GM12892 (cell line): ENCODE measurements at regions not wholly inside any gene's neighbourhood (a gene's known extent, or its start where the extent isn't known, plus 50 kb on each side); places are given as distances from the start of the nearest gene placed in this dataset.
A peak's percentile ranks its signal among the peaks of the same experiment; 100 is the strongest.

Source experiments
- DNase-seq: peaks from one replicate; pipeline ENCODE4 v3.0.0; 2011; ENCODE audit not compliant: insufficient read length
- FAIRE-seq: peaks from 2 replicates; lab custom pipeline; 2011; peaks lifted over from hg19 to GRCh38; lab: Jason Lieb, UNC
- POLR2A ChIP-seq: IDR thresholded peaks from 2 replicates; pipeline ENCODE4 v1.6.1; 2011; ENCODE audit warnings: low read depth, low read length, control low read depth
- POLR2AphosphoS5 ChIP-seq: IDR thresholded peaks from 2 replicates; pipeline ENCODE4 v1.6.1; 2011; ENCODE audit warnings: low read depth, low read length, control low read depth
- TAF1 ChIP-seq: IDR thresholded peaks from 2 replicates; pipeline ENCODE4 v1.6.1; 2011; ENCODE audit warnings: low read depth, mild to moderate bottlenecking, control low read depth, low read length, borderline replicate concordance

- peak; percentile 69; the same call in 1 of the 2 replicates for TF ChIP-seq POLR2A
- TF ChIP-seq POLR2AphosphoS5 = peak; percentile 25; the same call in 1 of the 2 replicates
- peak; percentile 3; the same call in 1 of the 2 replicates for TF ChIP-seq TAF1
- peak; percentile 36 for DNase-seq
- peak; percentile 97 for FAIRE-seq
Observed at GRCh38 chr14:75333606-75334548, 55.2 kb downstream of the FOS start.

- DNase-seq (no peak), FAIRE-seq (no peak)
- TF ChIP-seq TAF1 = no peak
- TF ChIP-seq POLR2A = no peak; the same call in 1 of the 2 replicates
- 0 out of 2 replicates have a peak, but pooled peaks have one; percentile 5 for TF ChIP-seq POLR2AphosphoS5
Observed at GRCh38 chr14:75334549-75335051, 56.0 kb downstream of the FOS start.

GRCh38 chr14:75335571-75335970 lies 56.9 kb downstream of the FOS start:
- peak; percentile 89 for FAIRE-seq
- no peak for DNase-seq
- TF ChIP-seq POLR2AphosphoS5 = no peak
- peak; percentile 28; the same call in 1 of the 2 replicates for TF ChIP-seq POLR2A
- peak; percentile 40; the same call in 1 of the 2 replicates for TF ChIP-seq TAF1

GRCh38 chr14:75338398-75338797 lies 59.8 kb downstream of the FOS start:
- no peak for FAIRE-seq
- no peak for DNase-seq
- TF ChIP-seq TAF1 = no peak
- TF ChIP-seq POLR2A = no peak
- no peak for TF ChIP-seq POLR2AphosphoS5

GRCh38 chr14:75339059-75339458 lies 60.4 kb downstream of the FOS start:
- TF ChIP-seq POLR2A (no peak), TAF1 (no peak), POLR2AphosphoS5 (no peak)
- FAIRE-seq (no peak), DNase-seq (no peak)

- no peak for TF ChIP-seq POLR2A
- FAIRE-seq (peak; percentile 65), DNase-seq (no peak)
Observed at GRCh38 chr14:75340921-75341320, 62.3 kb downstream of the FOS start.

GRCh38 chr14:75341620-75342019 lies 63.0 kb downstream of the FOS start:
- peak; percentile 57 for FAIRE-seq
- TF ChIP-seq TAF1 (no peak), POLR2A (no peak), POLR2AphosphoS5 (no peak)
- no peak for DNase-seq

- no peak for DNase-seq
- no peak for TF ChIP-seq TAF1
- TF ChIP-seq POLR2A = no peak
- no peak for TF ChIP-seq POLR2AphosphoS5
- peak; percentile 90 for FAIRE-seq
Observed at GRCh38 chr14:75342762-75343599, 64.4 kb downstream of the FOS start.

GRCh38 chr14:75343911-75344310 lies 65.3 kb downstream of the FOS start:
- TF ChIP-seq TAF1 (no peak), POLR2A (no peak), POLR2AphosphoS5 (no peak)
- DNase-seq (no peak), FAIRE-seq (no peak)

- FAIRE-seq = peak; percentile 48
Observed at GRCh38 chr14:75344411-75344810, 65.8 kb downstream of the FOS start.

GRCh38 chr14:75350505-75351060 lies 72.0 kb downstream of the FOS start:
- no peak for FAIRE-seq
- DNase-seq = no peak
- TF ChIP-seq TAF1 (no peak), POLR2A (no peak), POLR2AphosphoS5 (no peak)

More at GRCh38 chr14:75344411-75344810, 65.8 kb downstream of the FOS start:
- DNase-seq = no peak
- no peak for TF ChIP-seq TAF1
- TF ChIP-seq POLR2AphosphoS5 = no peak
- TF ChIP-seq POLR2A = no peak

GRCh38 chr14:75359098-75359497 lies 68.7 kb upstream of the JDP2 start:
- no peak for FAIRE-seq

More at GRCh38 chr14:75359098-75359497, 68.7 kb upstream of the JDP2 start:
- DNase-seq = no peak
- TF ChIP-seq POLR2AphosphoS5 (no peak), POLR2A (no peak), TAF1 (no peak)
